Skeletal muscle tissue (tissue), 3 donors: ENCODE measurements at regions not wholly inside any gene's neighbourhood (a gene's known extent, or its start where the extent isn't known, plus 50 kb on each side); places are given as distances from the start of the nearest gene placed in this dataset.

Source experiments
- H3K27ac ChIP-seq: one replicate; pipeline ENCODE4 v1.7.0; 2013; ENCODE audit warnings: mild to moderate bottlenecking, low read depth, low read length, inconsistent platforms
- H3K27me3 ChIP-seq, 3 donors: one replicate each; pipeline ENCODE4 v1.7.0; 2013; ENCODE audit warnings: low read length in 3 of 3; ENCODE audit not compliant: control insufficient read depth in 3 of 3, insufficient read depth in 3 of 3
- H3K36me3 ChIP-seq, 3 donors: one replicate each; pipeline ENCODE4 v1.7.0; 2013; ENCODE audit warnings: low read length in 3 of 3; ENCODE audit not compliant: control insufficient read depth in 3 of 3, insufficient read depth in 3 of 3
- H3K4me1 ChIP-seq, 3 donors: one replicate each; pipeline ENCODE4 v1.7.0; 2013; ENCODE audit warnings: low read length in 3 of 3, mild to moderate bottlenecking in 3 of 3; ENCODE audit not compliant: control insufficient read depth in 3 of 3, insufficient read depth in 3 of 3
- H3K4me3 ChIP-seq, 3 donors: one replicate each; pipeline ENCODE4 v1.7.0; 2013; ENCODE audit warnings: low read length in 3 of 3
- H3K9ac ChIP-seq, 3 donors: one replicate each; pipeline ENCODE4 v1.7.0; 2013; ENCODE audit warnings: low read length in 3 of 3, mild to moderate bottlenecking in 3 of 3, moderate library complexity in 2 of 3, low read depth in 1 of 3
- H3K9me3 ChIP-seq, 3 donors: one replicate each; pipeline ENCODE4 v1.7.0; 2013; ENCODE audit warnings: low read length in 3 of 3; ENCODE audit not compliant: control insufficient read depth in 3 of 3
- donor health status: Osteomylitis.

GRCh38 chr5:136712628-136713027 is 347.3 kb upstream of the TRPC7 start:
- H3K27me3 ChIP-seq, result peaks cover 0 to under 1% (median 0%) of the 10 kb centered on the region in 3 donors
- no peaks in the 10 kb centered on the region for H3K36me3 ChIP-seq
- no peak overlapping the region for H3K27ac ChIP-seq
- H3K4me1 ChIP-seq, result no peaks in the 10 kb centered on the region
- no peaks in the 10 kb centered on the region for H3K9me3 ChIP-seq
- no peak overlapping the region for H3K9ac ChIP-seq
- H3K4me3 ChIP-seq, result no peak overlapping the region

- H3K4me3 ChIP-seq, result no peak overlapping the region
- H3K27ac ChIP-seq, result no peak overlapping the region
- no peak overlapping the region for H3K9ac ChIP-seq
- H3K36me3 ChIP-seq, result no peaks in the 10 kb centered on the region
- no peaks in the 10 kb centered on the region for H3K9me3 ChIP-seq
- H3K27me3 ChIP-seq, result no peaks in the 10 kb centered on the region
- H3K4me1 ChIP-seq, result no peaks in the 10 kb centered on the region
Measured at GRCh38 chr5:136710834-136711233, 345.5 kb upstream of the TRPC7 start.

GRCh38 chr5:136703706-136704105 is 338.4 kb upstream of the TRPC7 start:
- Histone ChIP-seq H3K4me3 (no peak overlapping the region), H3K27me3 (peaks cover 0 to 2% (median 2%) of the 10 kb centered on the region in 3 donors)

DNA sequence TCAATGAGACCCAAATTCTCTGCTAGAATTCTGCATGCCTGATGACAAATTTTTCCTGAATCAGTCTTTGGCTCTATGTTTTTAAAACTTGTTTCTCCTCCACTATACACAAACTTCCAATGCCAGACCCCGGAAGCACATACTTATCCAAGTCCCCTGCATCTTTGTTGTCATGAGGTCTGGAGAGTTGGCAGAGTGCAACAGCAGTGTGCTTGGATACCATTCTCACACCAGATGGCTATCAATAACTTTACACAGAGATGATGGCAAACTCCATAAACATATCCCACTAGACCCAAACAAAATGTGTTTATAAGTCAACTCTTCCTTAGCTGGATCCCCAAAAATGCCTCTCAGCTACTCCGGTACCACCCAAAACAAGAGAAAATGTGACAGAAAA is 337.7 kb upstream of the TRPC7 start:
- Histone ChIP-seq H3K27me3 (peaks cover 0 to 2% (median 2%) of the 10 kb centered on the region in 3 donors), H3K27ac (no peak overlapping the region), H3K9ac (no peak overlapping the region), H3K4me1 (no peaks in the 10 kb centered on the region), H3K36me3 (no peaks in the 10 kb centered on the region), H3K9me3 (no peaks in the 10 kb centered on the region), H3K4me3 (no peak overlapping the region)

More at GRCh38 chr5:136703706-136704105, 338.4 kb upstream of the TRPC7 start:
- Histone ChIP-seq H3K27ac (no peak overlapping the region), H3K9ac (no peak overlapping the region), H3K9me3 (no peaks in the 10 kb centered on the region), H3K36me3 (no peaks in the 10 kb centered on the region), H3K4me1 (no peaks in the 10 kb centered on the region)

DNA sequence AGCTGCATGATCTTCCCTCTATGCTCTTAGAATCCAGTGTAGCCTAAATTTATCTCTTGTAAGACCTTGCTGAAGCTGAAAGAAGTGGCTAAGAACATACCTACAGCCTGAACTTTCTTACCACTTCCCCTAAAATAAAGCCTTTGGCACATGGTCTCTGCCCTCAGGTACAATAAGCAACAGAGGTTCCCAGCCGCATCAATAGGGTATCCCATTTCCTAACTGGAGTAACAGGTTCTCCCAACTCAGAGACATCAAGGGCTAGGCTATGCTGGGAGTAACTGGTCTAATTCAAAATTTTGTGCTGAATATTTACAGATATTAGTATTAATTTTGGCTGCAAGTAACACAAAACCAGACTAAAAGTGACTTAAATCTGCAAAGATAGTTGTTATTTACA is 335.8 kb upstream of the TRPC7 start:
- no peaks in the 10 kb centered on the region for H3K36me3 ChIP-seq
- peaks cover 0 to 2% (median 2%) of the 10 kb centered on the region in 3 donors for H3K27me3 ChIP-seq

GRCh38 chr5:136699651-136700050 is 334.3 kb upstream of the TRPC7 start:
- Histone ChIP-seq H3K9me3 (no peaks in the 10 kb centered on the region), H3K27me3 (peaks cover 0 to 2% (median 2%) of the 10 kb centered on the region in 3 donors), H3K4me3 (no peak overlapping the region)

More for the DNA sequence above, 335.8 kb upstream of the TRPC7 start:
- H3K4me3 ChIP-seq, result no peak overlapping the region
- H3K27ac ChIP-seq, result no peak overlapping the region
- H3K9me3 ChIP-seq, result no peaks in the 10 kb centered on the region
- H3K9ac ChIP-seq, result no peak overlapping the region
- no peaks in the 10 kb centered on the region for H3K4me1 ChIP-seq

DNA sequence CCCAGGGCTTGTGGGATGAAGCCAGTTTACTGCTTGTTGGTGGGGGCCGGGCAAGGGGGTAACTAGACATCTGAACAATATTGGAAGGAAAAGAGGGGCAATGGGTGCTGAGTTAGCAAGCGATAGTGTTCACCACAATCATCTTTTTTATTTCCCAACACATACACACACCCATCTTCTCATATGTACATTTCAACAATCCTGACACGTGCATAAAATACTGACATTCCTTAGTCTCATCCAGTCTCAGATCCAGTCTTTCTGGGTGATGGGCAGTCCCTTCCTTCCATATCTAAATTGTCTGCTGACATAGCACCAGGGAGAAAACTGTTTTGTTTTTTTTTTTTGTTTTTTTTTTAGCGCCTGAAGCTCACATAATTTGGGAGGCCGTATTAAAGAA is 333.6 kb upstream of the TRPC7 start:
- Histone ChIP-seq H3K27me3 (peaks cover 0 to 2% (median 2%) of the 10 kb centered on the region in 3 donors), H3K27ac (no peak overlapping the region), H3K4me3 (no peak overlapping the region), H3K36me3 (no peaks in the 10 kb centered on the region), H3K4me1 (no peaks in the 10 kb centered on the region), H3K9me3 (no peaks in the 10 kb centered on the region), H3K9ac (no peak overlapping the region)

More at GRCh38 chr5:136699651-136700050, 334.3 kb upstream of the TRPC7 start:
- H3K36me3 ChIP-seq, result no peaks in the 10 kb centered on the region
- H3K4me1 ChIP-seq, result no peaks in the 10 kb centered on the region
- no peak overlapping the region for H3K9ac ChIP-seq
- no peak overlapping the region for H3K27ac ChIP-seq

DNA sequence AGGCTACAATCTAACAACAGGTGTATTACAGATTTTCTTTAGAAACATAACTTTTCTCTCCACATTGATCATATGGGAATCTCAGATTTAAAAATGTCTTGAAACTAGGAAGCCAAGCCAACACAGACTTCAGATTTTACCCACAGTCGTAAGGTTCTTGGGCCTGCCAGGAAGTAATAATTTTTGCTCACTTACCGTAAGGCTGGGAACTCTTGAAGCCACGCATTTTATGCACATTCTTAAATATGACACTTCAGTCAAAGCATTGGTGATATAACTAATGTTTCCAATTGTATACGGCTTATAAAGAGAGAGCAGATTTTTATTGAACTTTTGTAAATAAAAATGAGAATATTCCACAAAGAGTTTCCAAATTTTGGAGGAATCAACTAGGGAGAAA is 328.9 kb upstream of the TRPC7 start:
- Histone ChIP-seq H3K9me3 (no peaks in the 10 kb centered on the region), H3K4me3 (no peak overlapping the region), H3K9ac (no peak overlapping the region), H3K27ac (no peak overlapping the region), H3K36me3 (no peaks in the 10 kb centered on the region), H3K4me1 (no peaks in the 10 kb centered on the region), H3K27me3 (peaks cover 0 to 2% (median 0%) of the 10 kb centered on the region in 3 donors)

DNA sequence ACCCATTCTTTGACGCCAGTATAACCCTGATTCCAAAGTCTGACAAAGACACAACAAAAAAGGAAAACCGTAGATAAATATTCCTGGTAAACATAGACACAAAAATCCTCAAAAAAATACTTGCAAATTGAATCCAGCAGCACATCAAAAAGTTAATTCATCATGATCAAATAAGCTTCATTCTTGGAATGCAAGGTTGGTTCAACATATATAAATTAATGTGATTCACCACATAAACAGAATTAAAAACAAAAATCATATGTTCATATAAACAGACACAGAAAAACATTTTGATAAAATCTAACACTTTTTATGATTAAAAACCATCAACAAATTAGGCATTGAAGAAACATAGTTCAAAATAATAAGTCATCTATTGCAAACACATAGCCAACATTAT is 324.2 kb upstream of the TRPC7 start:
- Histone ChIP-seq H3K4me1 (no peaks in the 10 kb centered on the region), H3K36me3 (no peaks in the 10 kb centered on the region), H3K9ac (no peak overlapping the region), H3K27me3 (no peaks in the 10 kb centered on the region), H3K4me3 (no peak overlapping the region), H3K27ac (no peak overlapping the region), H3K9me3 (peaks cover 0 to 4% (median 2%) of the 10 kb centered on the region in 3 donors)

DNA sequence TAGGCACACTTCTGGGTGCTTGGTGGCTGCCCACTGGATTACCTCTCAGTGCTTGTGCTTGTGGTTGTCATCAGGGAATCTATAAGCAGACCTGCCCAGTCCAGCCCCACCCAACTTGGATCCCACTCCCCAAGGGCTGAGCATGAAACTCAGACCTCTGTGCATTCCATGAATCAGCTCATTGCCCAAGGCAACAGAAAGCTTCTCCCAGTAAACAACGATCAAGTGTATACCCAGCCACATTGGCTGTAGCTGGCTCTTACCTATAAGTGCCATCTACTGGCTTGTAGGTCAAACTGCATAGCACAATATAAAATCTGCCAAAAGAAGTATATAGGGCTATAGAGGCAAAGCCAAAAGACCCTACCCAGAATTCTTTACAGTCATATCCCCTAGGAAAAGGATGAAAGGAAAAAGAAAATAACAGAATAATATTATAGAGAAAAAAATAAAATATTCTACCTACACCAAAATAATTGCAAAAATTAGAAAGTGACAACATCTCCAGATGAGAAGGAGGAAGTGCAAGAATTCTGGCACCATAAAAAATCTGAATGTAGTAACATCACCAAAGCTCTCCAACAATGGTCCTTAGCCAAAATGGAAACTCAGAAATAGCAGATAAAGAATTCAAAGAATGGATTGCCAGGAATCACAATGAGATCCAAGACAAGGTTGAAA is 321.0 kb upstream of the TRPC7 start:
- no peak overlapping the region for H3K4me3 ChIP-seq
- no peaks in the 10 kb centered on the region for H3K36me3 ChIP-seq
- H3K27ac ChIP-seq, result no peak overlapping the region
- H3K9ac ChIP-seq, result no peak overlapping the region
- no peaks in the 10 kb centered on the region for H3K27me3 ChIP-seq
- no peaks in the 10 kb centered on the region for H3K4me1 ChIP-seq
- H3K9me3 ChIP-seq, result peaks cover 0 to 4% (median 2%) of the 10 kb centered on the region in 3 donors
